ENCODE measurements at regions not wholly inside any gene's neighbourhood (a gene's known extent, or its start where the extent isn't known, plus 50 kb on each side); places are given as distances from the start of the nearest gene placed in this dataset.
"Not testable (repeated sequence)": the region's sequence is repeated elsewhere in the genome, so short reads cannot be mapped to it uniquely, and the experiment has no call there.

DNA sequence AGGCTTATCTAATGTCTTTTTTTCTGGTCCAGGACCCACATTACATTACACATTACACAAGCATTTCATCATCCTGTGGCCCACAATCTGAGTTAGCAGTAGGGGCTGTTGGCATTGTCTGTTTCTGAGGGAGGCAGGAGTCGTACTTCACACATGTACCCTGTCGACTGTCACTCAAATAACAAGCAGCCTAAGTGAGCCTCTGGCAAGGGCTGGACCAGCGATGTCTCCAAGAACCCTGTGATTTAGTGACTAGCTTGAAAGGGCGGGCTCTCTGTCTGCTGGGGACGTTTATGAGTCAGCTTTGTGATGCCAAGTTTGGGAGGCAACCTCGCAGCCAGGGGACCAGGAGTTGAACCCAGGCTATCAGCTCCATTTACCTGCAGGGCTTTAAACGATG lies 251.4 kb downstream of the HS3ST3B1 start:
- DNase-seq (ENCODE audit: low read depth in 2 of 2): no peak

DNA sequence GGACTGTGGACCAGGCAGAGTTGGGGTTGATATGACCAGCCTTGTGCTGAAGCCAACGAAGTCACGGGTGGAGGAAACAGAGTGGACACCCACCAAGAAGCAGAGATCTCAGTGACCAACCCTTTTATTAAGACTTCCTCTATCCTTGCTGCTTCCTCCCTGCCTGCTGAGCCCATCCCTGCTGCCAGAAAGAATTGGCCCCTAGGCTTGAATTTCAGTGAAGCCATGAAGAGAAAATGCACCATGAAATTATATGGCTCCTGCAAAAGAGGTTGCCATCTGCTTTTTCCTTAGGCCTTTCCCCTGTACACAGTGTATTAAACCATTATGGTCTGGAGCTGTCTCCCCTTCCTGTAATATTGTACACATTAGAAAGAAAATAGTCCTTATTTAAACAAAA lies 246.7 kb downstream of the HS3ST3B1 start:
- no peak for DNase-seq (ENCODE audit: low read depth in 2 of 2)

DNA sequence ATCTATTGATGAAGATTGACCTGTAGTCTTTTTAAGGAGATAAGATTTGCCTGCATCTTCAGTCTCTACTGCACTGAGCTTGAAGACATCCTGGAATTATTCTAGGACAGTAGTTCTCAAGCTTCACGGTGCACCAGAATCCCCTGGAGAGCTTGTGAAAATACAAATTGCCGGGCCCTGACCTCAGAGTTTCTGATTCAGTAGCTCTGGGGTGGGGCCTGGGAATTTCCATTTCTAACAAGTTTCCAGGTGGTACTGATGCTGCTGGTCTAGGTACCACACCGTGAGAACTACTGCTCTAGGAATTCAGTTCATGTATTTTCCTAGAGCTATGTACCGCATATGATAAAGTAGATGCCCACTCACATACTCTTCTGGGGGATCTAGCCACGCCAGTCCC lies 246.1 kb downstream of the HS3ST3B1 start:
- no peak for DNase-seq (ENCODE audit: low read depth in 2 of 2)

DNA sequence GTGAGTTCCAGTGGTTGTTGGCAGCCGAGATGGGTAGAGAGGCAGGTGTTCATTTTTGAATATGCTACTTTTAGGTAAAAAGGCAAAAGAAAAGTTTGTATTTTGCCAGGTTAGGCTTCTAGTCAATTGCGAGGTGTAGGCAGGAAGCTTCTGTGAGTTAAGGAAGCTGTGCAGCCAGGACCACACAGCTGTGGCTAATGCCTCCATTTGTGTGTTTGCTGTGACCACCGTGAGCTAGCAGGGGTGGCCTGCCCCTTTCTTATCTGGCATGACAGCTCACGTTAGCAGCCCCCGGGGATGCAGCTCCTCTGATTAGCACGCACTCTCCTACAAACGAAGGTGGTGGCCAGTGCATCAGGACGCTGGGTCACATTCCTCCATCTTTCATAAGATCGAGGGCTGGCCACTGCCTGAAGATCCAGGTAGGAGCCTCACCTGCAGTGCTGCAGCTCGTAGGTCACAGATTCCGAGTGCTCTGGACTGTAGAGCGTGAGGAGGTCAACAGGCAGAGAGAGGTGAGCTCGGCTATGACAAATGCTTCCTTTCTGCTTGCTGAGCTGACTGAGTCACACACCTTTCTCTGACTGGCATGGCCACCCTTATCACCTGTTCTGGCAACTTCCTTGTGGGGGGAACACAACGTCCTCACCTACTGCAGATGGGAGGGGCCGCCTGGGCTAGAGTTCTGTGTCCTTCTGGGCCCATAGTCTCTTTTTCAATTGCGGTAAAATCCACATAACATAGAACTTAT lies 244.4 kb downstream of the HS3ST3B1 start:
- DNase-seq (ENCODE audit: low read depth in 2 of 2): no peak

DNA sequence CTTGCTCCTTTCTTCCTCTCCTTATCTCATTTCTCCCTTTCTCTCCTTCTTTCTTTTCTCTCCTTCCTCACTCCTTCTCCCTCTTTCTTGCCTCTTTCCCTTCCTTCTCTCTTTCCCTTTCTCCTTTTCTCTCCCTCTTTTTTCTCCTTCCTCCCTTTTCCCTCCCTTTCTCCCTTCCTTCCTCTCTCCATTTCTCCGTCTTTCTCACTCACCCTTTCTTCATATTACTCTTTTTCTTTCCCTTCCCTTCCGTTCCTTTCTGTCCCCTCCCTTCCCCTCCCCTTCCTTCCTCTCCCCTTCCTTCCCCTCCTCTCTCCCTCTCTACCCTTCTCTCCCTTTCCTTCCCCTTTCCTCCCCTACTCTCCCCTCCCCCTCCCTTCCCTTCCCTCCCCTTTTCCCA lies 240.8 kb downstream of the HS3ST3B1 start:
- DNase-seq (ENCODE audit: low read depth in 2 of 2): no peak

DNA sequence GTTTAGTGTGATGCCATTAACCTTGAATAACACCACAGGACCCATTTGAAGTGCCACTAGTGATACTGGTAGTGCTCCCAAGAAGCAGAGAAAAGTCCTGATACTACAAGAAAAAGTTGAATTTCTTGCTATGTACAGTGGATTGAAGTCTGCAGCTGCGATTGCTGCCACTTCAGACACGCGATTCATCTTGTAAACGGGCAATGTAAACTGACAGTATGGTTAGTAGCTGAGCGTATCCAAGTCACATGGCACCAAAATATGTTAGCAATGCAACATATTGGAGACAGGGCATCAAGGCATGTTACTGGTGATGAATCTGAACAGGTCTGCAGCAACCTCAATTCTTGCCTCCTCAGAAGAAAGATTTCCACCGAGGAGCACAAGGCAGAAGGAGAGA lies 238.9 kb downstream of the HS3ST3B1 start:
- DNase-seq (ENCODE audit: low read depth in 2 of 2): no peak

DNA sequence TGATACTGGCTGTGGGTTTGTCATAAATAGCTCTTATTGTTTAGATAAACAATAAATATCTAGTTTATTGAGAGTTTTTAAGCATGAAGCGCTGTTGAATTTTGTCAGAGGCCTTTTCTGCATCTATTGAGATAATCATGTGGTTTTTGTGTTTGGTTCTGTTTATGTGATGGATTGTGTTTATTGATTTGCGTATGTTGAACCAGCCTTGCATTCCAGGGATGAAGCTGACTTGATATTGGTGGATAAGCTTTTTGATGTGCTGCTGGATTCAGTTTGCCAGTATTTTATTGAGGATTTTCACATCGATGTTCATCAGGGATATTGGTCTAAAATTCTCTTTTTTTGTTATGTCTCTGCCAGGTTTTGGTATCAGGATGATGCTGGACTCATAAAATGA lies 231.4 kb downstream of the HS3ST3B1 start:
- not testable (repeated sequence) for DNase-seq (ENCODE audit: low read depth in 2 of 2)

DNA sequence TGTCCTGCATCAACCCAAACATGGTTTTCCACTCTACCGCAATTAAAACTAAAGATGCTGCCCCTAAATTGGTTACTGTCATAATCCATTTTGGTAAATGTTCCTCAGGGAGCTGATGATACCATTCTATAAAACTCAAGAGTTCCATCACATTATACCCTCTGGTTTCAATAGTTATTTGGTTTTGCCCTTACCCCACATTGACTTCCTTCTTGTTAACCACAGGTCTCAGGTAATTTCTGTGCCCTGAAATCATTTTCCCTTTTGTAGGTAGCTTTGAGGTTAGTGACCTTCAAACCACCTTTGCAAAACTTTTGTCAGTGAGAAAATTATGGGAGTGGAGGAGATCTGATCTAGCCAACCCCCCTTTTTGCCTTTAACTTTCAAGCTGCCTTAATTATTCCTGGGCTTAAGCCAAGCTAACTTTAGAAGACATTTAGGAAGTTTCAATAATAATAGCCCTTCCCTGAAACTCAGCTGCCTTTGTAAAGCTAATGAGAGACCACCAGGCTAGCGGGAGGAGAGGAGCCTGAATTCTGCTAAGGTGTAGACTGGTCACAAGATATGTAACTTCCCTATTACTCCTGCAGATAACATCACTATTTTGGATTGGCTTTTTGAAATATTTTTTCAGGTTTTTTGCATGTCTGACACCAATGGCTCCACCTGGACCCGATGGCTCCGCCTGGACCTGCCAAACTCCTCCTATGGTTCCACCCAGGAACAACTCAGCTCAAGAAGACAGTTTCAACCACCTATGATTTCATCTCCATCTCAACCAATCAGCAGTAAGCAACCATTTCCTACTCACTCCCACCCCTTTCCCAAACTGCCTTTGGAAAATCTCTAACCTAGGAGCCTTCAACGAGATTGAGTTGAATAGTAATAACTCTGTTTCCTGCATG lies 224.9 kb downstream of the HS3ST3B1 start:
- DNase-seq (ENCODE audit: low read depth in 2 of 2): no peak

DNA sequence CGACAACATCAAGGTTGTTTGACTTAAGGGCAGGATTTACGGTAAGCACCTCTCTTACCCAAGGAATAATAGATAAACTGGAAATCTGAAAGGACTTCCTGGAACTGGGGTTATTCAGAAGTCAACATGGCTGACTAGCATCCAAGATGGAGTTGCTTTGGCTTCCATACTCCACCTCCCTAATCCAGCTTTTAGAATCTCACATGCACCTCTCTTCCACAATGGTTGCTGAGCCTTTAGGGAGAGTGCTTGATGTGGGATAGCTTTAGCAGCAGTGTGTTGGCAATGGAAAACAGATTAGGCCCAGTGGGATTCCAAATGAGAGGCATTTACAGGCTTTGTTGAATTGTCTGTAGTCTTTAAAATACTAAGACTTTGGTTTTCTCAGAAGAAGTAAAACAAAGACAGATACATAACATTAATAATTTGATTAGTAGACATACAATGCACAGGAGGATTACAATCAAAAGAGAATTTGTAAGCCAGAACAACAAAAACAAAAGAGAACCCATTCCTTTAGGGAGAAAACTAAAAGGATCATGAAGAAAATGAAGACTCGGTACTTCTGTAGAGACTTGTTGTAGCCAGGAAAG lies 222.0 kb downstream of the HS3ST3B1 start:
- no peak for DNase-seq (ENCODE audit: low read depth in 2 of 2)

DNA sequence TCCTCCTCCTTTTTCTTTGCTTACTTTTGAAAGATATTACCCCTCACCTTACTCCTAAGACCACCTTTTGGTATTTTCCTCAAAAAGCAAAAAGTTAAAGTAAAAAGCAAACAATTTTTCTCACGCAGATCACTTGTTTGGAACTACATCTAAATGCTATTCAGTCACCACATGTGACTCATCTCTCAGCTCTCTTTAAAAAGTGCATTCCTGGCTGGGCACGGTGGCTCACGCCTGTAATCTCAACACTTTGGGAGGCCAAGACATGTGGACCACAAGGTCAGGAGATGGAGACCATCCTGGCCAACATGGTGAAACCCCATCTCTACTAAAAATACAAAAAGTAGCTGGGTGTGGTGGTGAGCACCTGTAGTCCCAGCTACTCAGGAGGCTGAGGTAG lies 218.0 kb downstream of the HS3ST3B1 start:
- DNase-seq (ENCODE audit: low read depth in 2 of 2): not testable (repeated sequence)

DNA sequence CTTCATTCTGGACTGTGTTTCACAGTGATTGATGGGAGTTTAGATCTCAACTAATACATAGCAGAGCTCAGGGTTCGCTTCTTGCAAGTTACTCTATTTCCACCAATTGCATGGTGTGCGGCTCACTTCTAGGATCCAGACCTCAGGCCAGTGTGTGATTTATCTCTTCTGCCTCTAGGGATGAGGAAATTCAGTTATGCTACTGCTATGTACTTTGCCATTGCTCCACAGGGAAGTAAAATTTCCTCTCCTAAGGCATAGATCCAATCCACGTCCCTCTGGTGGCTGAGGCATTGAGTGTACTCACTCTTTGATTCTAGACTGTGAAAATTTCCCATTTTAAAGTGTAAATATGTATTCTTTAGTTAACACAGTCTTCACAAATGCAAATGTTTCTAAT lies 214.1 kb downstream of the HS3ST3B1 start:
- no peak for DNase-seq (ENCODE audit: low read depth in 2 of 2)

DNA sequence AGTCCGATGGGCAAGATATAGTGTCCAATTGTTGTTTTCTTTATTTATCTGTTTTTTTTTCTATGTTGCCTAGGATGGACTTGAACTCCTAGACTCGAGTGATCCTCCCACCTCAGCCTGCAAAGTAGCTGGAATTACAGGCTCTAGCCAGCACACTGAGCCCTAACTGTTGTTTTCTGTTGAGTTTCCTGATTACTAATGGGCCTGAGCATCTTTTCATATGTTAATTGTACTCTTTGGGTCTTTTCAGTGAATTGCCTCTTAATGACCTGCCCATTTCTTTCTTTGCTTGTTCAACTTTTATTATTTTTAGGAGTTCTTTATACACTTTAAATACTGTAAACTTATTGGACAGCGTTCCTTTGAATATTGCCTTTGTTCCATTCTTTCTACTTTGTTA lies 213.0 kb downstream of the HS3ST3B1 start:
- DNase-seq (ENCODE audit: low read depth in 2 of 2): no peak

DNA sequence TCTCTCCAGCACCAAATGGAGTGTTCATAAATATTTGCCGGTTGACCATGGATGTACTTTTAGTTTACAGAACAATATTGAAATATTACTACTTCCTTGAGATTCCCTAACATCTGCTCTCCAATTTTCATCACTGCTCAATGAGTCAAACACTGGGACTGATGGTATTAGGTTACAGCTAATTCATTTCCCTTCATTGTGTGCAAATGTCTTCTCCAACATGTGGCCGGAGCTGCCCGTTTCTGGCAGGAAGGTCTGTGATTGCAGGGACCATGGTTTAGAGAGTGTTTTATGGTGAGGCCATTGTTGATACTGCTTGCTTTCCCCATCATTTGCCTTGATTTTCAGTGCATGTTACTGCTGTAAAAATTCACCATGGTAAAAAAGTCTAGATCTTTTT lies 209.3 kb downstream of the HS3ST3B1 start:
- DNase-seq (ENCODE audit: low read depth in 2 of 2): no peak

DNA sequence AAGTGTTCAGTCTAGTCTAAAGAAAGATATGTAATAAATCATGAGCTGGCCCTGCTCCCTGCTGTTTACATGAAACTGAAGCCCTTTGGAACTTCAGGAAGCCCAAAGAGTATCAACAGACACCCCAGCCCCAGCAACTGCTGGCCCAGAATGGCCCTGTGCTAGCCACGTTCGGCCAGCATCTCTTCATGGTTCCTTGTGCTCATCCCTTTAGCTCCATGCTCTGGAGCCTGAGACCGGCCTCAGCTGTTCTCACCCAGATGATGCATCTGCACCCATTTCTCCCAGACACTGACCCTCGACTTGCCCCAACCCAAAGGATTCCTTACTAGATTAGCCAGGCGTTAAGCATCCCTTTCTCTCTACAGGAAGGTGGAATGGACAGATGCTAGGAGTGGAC lies 207.3 kb downstream of the HS3ST3B1 start:
- DNase-seq (ENCODE audit: low read depth in 2 of 2): no peak

DNA sequence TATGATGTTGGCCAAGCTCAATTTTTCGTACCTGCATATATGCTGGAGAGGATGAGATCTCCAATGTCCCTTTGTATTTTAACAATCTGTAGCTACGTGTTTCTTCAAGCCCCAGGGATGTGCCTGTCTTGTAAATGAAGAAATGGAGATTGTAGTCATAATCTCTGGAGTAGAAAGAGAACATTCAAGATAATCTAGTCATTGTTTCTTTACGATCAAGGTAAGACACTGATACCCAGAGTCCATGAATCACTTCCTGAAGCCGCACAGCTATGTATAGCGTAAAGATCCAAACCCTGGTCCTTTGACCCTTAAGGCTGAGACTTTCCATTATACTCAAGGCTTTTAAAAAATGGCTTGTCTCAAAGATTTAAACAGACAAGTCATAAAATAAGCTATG lies 205.5 kb downstream of the HS3ST3B1 start:
- no peak for DNase-seq (ENCODE audit: low read depth in 2 of 2)

DNA sequence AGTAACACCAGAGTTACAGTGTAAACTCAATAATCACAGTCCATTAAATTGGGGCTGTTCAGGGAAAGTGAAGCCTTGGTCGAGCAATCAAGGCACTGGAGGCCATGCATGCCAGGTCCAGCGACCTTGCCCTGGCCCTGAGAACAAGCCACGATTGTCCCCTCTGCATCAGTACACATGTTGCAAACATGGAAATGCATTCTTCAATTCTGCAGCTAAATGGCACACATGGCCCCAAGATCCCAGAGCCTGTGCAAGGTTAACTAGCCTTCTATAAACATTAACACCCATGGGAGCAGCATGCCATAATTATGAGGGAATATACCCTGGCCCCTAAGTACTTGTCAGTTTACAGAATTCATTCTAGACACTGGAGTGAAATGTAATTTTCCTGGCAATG lies 204.7 kb downstream of the HS3ST3B1 start:
- no peak for DNase-seq (ENCODE audit: low read depth in 2 of 2)

DNA sequence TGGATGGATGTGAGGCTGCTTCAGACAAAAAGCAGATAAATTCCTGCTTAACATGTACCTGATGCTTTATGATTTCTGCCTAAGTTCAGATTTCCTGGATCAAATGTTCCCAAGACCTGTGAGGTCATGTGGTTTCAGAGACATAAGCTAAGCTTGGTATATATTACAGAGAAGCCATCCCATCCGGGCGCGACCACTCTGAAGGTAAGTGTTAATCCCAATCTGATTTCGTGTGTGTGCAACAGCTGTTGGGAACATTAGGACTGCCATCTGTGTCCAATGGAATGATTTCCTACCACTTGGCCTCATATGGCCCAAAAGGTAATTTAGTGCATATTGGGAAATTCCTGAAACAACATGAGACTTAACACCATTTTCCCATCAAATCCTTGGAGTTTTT lies 199.1 kb downstream of the HS3ST3B1 start:
- no peak for DNase-seq (ENCODE audit: low read depth in 2 of 2)

DNA sequence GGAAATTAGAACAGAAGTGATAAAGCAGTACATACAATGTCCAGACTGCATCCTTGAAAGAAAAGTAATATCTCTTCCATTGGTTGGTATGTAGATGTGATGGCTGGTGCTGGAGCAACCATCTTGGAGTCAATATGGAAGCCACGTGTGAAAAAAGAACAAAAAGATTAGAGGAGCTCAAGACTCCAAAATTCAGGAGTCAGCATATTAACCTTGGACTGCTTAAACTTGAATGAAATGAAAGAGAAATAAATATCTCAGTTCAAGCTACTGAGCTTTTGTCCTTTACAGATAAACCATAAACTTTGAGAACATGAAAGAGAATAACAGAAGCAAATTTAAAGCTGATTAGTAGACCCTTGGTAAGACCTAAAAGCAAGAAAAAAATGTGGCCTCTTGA lies 197.9 kb downstream of the HS3ST3B1 start:
- no peak for DNase-seq (ENCODE audit: low read depth in 2 of 2)

DNA sequence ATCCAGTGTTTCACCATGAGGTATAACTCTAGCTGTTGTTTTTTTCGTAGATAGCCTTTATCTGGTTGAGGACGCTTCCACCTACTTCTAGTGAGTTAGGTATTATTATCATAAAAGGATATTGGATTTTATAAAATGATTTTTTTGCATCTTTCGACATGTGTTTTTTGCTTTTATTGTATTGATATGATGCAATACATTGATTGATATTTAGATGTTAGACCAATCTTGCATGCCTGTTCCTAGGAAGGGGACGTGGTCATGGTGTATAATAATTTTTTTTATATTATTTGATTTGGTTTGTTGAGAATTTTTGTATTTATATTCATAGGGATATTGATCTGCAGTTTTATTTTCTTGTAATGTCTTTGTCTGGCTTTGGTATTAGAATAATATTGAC lies 193.3 kb downstream of the HS3ST3B1 start:
- no peak for DNase-seq (ENCODE audit: low read depth in 2 of 2)

DNA sequence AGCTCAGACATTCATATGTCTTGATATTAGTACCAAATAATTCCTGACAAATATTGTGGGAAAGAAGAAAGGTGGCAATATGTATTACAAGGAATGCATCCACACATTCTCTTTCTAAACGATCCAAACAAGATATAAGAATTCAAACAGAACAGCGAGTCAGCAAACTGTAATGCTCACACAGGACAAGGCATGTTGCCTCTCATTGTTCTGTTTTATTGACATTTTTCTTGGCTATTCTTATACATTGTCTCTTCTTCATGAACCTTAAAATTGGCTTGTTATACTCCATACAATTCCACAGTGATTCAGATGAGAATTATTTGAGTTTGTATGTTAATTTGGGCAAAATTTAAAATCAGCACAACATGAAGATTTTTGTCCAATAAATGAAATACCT lies 189.1 kb downstream of the HS3ST3B1 start:
- no peak for DNase-seq (ENCODE audit: low read depth in 2 of 2)

DNA sequence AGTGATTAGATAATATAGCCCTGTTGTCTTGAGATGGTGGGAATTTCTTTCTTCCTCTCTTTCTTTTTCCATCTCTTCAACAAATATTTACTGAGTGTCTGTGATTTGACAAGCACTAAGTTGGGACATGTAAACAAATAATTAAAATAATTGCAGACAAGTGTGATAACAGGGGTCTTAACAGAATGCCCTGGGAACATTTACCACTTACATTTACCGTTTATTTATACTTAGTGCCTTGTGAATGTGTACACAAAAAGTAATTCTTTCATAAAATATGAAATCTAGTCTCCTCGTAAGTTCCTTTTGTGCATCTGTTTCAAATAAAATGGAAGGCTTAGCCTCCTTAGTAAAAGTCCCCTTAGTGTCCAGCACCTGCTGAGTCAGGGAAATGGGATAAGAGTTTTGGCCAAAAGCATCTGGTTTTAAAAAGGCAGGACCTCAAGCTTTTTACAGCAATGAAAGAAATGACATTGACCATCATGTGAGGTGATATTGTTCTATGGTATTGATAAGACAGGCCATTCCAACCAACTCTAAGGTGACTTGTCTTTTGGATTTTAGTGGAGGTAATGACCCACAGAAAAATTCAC lies 188.2 kb downstream of the HS3ST3B1 start:
- DNase-seq (ENCODE audit: low read depth in 2 of 2): no peak

DNA sequence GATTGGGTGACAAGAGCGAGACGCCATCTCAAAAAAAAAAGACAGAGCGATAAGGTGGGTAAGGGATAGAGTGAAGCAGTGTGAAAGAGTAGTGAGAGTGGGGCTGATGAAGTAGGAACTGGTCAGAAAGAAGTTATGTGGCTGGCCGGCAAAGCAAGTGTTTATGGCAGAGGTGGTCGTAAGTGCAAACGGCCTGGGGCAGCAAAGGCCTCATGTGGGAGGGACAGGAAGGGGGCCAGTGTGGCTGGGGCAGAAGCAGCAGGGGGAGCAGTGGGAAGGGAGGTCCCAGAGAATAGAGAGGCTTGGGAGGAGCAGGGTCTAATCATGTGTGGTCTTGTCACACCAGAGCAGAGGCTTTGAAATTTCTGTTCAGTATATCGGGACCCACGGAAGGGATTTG lies 186.2 kb downstream of the HS3ST3B1 start:
- no peak for DNase-seq (ENCODE audit: low read depth in 2 of 2)

Measured in stimulated activated CD8-positive, alpha-beta memory T cell treated with anti-CD3 and anti-CD28 coated beads, Interleukin-15, amount 100 ng/mL, for 4 hours (primary cell).